Activated CD4-positive, CD25-positive, alpha-beta regulatory T cell (primary cell): ENCODE measurements at regions not wholly inside any gene's neighbourhood (a gene's known extent, or its start where the extent isn't known, plus 50 kb on each side); places are given as distances from the start of the nearest gene placed in this dataset.
"Not testable (repeated sequence)": the region's sequence is repeated elsewhere in the genome, so short reads cannot be mapped to it uniquely, and the experiment has no call there.

Experiments used
- DNase-seq, 4 experiments: peaks; one replicate each; lab custom pipeline; 2025; lab: John Stamatoyannopoulos, UW

- no peak for DNase-seq
These were observed 53.6 kb downstream of the ARF6 start for GRCh38 chr14:49946320-49947141.

DNA sequence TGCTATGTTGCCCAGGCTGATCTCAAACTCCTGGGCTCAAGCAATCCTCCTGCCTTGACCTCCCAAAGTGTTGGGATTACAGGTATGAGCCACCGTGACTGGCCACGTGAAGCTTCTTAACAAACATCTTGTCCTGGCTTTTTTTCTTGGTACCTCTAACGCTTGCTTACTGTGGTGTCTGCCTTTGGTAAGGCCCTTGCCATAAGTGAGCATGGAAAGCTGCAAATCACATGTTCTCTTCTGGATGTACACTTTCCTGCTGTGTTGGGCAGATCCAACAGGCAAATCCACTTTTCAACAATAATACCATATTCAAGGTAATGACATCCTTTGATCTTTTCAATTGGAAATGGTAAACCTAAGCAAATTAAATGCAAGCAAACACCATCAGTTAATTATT lies 54.6 kb downstream of the ARF6 start:
- DNase-seq: no peak

DNA sequence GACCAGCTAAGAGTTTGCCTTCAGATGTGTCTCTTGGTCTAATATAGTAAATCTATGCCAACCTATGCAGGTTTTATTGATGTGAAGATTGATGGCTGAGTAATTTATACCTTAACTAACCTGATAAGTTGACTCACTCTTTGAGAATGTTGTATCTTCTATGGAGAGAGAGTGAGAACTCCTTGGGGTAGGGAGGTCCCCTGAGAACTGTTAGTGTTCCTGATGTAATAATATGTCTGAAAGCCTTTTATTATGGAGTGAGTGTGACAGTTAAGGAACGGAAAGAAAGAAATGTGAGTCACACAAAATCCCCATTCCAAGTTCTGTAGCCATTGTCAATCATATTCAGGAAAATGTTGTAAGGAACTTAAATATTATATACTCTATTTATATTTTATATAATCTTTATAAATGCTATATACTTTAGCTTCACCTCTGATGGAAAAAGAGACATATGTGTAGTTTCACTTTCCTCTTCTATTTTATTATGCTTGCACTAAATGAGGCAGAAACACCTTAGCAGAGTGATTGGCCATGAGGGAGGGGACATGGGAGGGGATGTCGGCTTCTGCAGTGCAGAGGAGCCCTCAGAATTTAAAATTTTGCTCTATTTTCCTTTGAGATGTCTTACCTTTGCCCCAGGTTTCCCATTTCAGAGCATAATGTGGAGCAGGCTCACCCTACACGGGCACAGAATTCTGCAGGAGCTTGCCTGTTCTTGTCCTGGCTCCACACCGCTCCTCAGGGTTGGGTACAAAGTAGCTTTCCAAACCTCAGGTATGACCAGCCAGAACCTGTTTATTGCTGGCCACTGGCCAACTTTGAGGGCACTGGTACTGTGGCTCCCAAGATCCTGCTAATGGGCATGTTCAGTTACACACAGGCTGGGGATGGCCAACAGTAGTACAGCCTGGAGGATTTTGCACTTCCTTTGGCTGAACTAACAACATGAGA lies 57.7 kb downstream of the ARF6 start:
- DNase-seq: no peak

DNA sequence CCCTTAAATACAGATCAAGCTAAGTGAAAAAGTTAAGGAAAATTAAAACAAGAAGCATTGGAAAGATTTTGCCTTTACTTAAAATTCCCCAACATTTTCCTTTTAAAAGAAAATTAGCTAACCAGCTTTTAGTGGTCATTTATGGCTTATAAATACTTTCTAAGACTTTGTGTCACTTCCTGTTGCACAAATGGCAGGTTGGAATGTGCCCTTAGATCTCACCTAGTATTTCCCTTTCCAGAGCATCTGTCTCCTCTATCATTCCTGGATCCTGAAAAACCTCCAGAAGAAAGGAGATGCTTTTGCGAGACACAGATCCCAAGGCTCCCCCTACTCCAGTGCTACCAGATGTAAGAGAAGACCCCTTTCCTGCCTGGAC lies 58.3 kb downstream of the ARF6 start:
- no peak for DNase-seq

GRCh38 chr14:49951691-49952345 lies 58.9 kb downstream of the ARF6 start:
- no peak for DNase-seq

DNA sequence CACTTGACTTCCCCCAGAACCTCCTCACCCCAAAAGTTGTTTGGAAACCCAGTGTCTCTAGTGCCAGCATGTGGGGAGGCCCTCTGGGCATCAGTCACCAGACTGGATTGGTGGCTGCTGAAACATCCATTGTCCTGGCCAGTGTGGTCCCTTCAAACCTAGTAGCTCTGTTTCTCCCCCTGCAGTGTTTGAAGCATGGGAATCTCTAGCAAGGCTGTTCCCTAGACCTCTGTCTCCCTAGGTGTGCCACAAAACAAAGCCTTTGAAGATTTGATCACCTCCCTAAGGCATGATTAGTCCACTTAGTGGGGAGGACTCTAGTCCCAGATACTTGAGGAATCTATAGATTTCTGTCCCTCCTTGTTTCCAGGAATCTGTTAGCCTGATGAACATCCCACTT lies 60.3 kb downstream of the ARF6 start:
- no peak for DNase-seq

- no peak for DNase-seq
These were observed 61.3 kb downstream of the ARF6 start for GRCh38 chr14:49954171-49954631.

DNA sequence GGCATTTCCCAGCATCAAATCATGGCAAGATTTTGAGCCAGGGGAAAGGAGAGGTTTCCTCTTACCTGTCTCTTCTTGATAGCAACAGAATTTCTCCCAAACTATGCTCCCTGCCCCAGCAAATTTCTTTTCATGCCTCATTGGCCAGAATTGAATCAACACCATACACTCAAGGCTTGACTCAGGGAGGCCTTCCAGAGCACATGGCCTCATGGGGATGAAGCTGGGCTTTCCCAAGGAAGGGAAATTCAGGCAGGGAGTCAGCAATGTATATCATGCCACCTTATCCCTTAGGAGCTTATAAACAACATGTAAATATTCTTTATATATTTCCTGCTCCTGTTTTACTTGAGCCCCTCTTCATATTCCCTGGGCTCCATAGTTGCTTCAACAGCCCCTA lies 62.1 kb downstream of the ARF6 start:
- no peak for DNase-seq

GRCh38 chr14:49957089-49957852 lies 64.4 kb downstream of the ARF6 start:
- no peak for DNase-seq

GRCh38 chr14:49959822-49960408 lies 67.0 kb downstream of the ARF6 start:
- DNase-seq: no peak

DNA sequence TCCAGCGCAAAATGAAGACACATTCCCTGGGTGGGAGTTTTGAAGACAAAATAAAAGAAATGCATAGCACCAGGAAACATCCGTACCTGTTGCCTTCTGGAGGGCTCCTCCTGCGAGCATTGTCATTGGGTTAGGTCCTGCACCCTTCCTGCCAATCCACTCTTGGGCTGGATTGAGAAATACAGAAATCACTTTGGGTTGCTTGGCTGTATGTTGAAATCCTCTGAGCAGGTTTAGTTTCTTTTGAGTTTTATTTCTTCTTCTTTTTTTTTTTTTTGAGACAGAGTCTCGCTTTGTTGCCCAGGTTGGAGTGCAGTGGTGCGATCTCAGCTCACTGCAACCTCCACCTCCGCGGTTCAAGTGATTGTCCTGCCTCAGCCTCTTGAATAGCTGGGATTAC lies 67.6 kb downstream of the ARF6 start:
- no peak for DNase-seq

DNA sequence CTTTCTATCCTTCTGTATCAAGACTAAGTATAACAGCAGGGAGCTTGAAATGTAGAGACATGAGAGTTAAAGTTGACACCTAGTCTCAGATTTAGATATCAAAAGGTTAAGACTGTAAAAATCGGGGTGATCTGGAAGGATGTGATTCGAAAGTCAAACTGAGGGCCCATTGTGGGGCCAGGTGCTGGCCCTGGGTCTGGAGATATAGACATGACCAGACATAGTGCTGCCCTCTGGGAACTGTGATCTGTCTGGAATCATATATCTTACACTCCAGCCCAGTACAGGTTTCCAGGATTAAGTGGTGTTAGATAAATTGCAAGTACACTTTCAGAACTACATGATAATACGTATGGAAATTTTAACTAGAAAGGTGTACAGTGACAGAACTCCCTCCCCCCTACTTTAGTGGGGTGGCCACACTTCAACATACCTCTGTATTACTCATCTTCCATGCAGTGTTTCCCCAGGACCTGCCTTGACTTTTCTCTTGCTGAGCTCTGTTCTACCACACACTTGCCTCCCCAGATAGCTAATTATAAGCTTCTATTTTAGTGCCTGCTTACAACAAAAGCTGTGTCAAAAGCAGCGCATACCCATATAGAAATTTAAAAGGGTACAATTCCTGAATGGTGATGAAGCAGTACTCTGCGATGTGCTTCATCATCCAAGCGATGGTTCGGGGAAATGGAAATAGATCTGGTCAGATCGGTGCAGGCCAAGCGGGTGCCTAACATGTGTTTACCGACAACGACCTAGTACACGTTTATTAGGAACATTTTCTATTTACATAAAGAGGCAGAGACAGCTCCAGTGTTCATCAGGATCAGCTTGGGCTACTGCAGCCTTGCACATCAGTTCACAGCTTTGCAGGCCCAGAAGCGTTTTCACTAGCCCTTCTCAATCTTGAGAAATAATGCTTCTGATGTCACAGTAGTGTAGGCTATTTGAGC lies 68.7 kb downstream of the ARF6 start:
- no peak for DNase-seq

DNA sequence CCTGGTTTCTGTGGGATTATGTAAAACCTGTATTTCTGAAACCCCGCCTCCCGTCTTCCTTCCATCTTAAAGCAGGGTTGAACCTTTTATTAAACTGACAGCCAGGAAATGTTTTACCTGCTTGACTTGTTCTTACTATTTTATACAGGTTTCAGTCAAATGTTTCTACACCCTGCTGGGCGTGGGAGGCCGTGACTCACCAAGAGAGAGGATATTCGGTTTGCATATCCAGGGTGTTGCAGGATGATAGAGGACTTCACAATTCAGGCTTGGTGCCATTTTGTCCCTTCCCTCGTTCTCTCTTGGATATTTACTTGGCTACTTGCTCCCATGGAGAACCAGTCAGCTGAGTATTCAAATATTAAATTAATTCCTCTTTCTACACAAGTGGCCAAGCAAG lies 69.7 kb downstream of the ARF6 start:
- DNase-seq: peak in 2 of 4 experiments; percentile 18 to 31

DNA sequence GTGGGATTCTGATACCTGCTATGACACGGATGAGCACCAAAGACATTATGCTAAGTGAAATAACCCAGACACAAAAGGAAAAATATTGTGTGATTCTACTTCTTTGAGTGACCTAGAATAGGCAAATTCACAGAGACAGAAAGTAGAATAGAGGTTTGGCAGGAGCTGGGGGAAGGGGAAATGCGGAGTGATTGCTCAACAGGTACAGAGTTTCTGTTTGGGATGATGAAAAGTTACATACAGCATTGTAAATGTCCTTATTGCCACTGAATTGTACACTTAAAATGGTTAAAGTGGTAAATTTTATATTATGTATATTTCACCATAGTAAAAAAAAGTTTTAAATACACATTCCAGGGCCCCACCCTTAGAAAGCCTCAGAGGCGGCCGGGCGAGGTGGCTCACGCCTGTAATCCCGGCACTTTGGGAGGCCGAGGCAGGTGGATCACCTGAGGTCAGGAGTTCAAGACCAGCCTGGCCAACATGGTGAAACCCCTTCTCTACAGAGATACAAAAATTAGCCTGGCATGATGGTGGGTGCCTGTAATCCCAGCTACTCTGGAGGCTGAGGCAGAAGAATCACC lies 72.3 kb downstream of the ARF6 start:
- not testable (repeated sequence) for DNase-seq

DNA sequence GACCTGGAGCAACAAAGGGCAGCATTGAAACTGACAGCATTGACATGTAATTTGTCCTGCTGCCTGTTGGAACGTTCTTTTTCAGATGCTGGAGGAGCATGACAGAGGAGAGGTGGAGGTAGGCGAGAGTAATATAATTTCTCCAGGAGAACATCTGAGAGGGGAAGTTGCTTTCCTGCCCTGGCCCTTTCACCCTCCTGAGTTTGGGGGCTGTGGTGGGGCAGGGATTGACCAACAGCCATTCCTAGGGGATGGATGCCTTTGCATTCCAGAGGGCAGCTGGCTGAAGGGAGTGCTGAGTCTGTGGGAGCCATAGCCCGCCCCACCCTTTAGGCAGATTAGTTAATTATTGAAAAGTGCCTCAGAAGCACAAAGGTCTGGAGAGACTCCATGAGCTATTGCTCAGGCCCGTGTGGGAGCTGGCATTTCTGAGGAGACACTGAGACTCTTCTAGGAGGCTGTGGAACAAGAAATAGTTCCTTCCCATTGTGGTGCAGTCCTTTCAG lies 73.5 kb downstream of the ARF6 start:
- no peak for DNase-seq

DNA sequence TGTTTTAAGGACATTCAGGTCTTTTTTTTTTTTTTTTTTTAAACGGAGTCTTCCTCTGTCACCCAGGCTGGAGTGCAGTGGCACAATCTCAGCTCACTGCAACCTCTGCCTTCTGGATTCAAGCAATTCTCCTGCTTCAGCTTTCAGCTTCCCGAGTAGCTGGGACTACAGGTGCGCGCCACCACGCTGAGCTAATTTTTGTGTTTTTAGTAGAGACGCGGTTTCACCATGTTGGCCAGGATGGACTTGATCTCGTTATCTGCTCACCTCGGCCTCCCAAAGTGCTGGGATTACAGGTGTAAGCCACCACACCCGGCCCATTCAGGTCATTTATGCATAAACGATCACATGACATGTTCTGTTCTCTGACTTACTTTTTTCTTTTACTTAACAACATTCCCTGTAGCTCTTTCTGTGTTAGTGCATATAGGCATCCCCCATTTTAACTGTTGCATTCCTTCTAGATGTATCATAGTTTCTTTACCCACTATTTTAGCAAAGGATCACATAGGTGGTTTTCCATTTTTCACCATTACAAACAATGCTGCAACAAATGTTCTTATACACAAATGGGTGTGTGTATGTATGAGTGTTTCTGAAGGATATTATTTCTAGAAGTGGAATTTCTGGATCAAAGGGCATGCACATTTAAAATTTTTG lies 74.2 kb downstream of the ARF6 start:
- DNase-seq: no peak

- DNase-seq: no peak
These were observed 77.1 kb downstream of the ARF6 start for GRCh38 chr14:49969961-49970360.

- no peak for DNase-seq
These were observed 77.7 kb downstream of the ARF6 start for GRCh38 chr14:49970474-49971147.
